Peyer's patch (tissue), 4 donors: ENCODE measurements at regions not wholly inside any gene's neighbourhood (a gene's known extent, or its start where the extent isn't known, plus 50 kb on each side); places are given as distances from the start of the nearest gene placed in this dataset.

Source experiments
- POLR2A ChIP-seq, 2 donors: fragments of 450-650 bp; IDR thresholded peaks; one replicate each; pipeline ENCODE4 v1.5.1; 2017; ENCODE audit warnings: antibody characterized with exemption in 2 of 2, mild to moderate bottlenecking in 2 of 2, moderate library complexity in 2 of 2
- TF ChIP-seq, protein P1 (sequence below), 6 experiments: fragments of 450-650 bp in 4 of 6; fragments of 200-600 bp in 2 of 6; sonication (generic) in 1 of 6; IDR thresholded peaks; one replicate each; pipeline ENCODE4 v1.5.1; 2017 to 2019; ENCODE audit warnings: antibody characterized with exemption in 6 of 6, mild to moderate bottlenecking in 3 of 6, moderate library complexity in 1 of 6

DNA sequence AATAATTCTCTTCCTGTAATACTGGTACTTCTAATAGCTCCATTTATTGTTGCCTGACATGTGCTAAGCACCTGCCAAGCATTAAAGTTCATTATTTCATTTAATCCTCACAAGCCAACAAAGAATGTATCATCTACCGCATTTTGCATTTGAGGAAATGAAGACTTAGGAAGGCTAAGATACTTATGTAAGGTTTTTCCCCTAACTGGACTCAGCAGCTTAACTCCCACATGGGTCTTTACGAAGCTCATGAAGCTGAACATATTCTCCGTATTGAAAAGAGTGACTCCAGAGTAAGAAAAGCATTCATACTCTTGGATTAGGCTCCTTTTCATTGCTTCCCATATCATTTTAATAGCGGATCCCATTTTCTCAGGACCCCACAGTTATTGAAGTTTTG is 155.7 kb upstream of the TMEM72 start:
- TF ChIP-seq, protein P1, sequence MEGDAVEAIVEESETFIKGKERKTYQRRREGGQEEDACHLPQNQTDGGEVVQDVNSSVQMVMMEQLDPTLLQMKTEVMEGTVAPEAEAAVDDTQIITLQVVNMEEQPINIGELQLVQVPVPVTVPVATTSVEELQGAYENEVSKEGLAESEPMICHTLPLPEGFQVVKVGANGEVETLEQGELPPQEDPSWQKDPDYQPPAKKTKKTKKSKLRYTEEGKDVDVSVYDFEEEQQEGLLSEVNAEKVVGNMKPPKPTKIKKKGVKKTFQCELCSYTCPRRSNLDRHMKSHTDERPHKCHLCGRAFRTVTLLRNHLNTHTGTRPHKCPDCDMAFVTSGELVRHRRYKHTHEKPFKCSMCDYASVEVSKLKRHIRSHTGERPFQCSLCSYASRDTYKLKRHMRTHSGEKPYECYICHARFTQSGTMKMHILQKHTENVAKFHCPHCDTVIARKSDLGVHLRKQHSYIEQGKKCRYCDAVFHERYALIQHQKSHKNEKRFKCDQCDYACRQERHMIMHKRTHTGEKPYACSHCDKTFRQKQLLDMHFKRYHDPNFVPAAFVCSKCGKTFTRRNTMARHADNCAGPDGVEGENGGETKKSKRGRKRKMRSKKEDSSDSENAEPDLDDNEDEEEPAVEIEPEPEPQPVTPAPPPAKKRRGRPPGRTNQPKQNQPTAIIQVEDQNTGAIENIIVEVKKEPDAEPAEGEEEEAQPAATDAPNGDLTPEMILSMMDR (IDR thresholded peaks at IDR 0.05), result no peak
- no peak for TF ChIP-seq POLR2A (IDR thresholded peaks at IDR 0.05)
